HG02884 (cell line): ENCODE measurements at regions not wholly inside any gene's neighbourhood (a gene's known extent, or its start where the extent isn't known, plus 50 kb on each side); places are given as distances from the start of the nearest gene placed in this dataset.

ENCODE experiments used
- ATAC-seq: cut with Tn5 transposase; IDR thresholded peaks from one replicate; pipeline ENCODE4 v1.9.1; 2021; ENCODE audit warnings: mild to moderate bottlenecking, moderate library complexity; ENCODE audit not compliant: unreplicated experiment

DNA sequence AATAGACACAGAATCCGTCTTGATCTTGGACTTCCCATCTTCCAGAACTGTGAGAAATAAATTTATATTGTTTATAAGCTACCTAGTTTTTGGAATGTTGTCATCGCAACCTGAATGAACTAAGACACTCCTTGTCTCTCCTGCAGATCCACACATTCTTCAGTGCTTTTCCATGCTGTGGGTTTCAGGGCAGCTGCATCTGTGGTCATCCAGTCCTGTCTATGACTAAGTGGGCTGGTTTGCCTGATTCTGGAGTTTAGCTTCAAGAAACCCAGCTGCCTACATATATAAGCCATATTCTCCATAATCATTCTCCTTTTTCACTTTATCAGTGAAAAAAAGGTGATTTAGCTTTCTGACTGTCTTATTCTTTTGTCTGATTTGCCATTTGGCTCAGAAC is 170.3 kb upstream of the KIT start:
- ATAC-seq = no peak

- no peak for ATAC-seq
These were observed 163.9 kb upstream of the KIT start for GRCh38 chr4:54493862-54494261.

- ATAC-seq = no peak
These were observed 162.7 kb upstream of the KIT start for GRCh38 chr4:54495091-54495490.

DNA sequence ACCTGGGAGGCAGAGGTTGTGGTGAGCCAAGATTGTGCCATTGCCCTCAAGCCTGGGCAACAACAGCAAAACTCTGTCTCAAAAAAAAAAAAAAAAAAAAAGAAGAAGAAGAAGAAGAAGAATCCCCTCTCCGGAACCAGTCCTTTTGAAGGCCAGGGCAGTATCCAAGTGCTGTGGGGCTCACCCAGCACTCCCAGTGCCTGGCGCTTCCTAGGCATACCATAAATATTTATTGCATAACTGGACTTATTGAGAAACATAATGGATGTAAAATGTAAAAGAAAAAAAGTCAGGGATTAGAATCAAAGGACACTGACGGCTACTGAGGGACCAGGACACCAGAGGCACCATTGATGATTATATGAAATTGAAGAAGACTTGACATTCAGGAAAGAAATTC is 162.1 kb upstream of the KIT start:
- ATAC-seq = no peak

DNA sequence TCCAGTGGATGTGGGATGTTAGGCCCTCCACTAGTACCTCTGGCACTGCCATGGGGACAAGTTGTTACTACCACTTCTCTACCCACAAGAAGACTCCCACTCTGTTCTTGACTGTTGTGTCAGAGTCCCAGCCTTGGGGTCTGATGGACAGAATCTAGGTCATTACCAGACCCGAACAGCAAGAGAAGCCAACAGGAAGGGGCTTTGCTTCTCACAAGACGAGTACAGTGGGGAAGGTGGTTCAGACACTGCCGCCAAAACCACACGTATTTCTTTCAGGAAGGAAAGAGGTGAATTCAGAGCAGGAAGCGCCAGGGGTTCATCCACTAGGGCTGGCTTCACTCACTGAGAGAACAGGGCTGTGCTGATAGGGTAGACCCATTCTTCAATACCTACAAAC is 161.3 kb upstream of the KIT start:
- no peak for ATAC-seq

- no peak for ATAC-seq
These were observed 159.8 kb upstream of the KIT start for GRCh38 chr4:54497947-54498346.

- ATAC-seq = no peak
These were observed 159.1 kb upstream of the KIT start for GRCh38 chr4:54498661-54499111.

- ATAC-seq = no peak
These were observed 158.3 kb upstream of the KIT start for GRCh38 chr4:54499308-54500074.

- no peak for ATAC-seq
These were observed 152.4 kb upstream of the KIT start for GRCh38 chr4:54505362-54505761.

- no peak for ATAC-seq
These were observed 151.8 kb upstream of the KIT start for GRCh38 chr4:54505996-54506395.

DNA sequence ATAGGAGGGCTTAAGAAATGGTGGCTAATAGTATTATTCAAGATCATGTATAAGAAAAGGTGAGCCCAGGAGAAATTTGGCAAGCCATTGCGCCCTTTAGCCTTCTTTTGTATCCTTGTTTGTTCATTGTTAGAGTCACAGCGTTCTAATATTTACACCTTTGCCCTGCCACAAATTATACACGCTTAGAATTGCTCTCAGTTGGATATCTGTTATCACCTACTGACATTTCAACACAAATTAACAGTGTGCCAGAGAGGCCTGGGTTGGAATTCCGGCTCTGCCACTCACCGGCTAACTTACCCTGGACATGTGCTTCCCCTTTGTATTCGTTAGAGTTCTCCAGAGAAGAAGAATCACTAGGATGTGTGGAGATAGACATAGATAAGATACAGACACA is 148.7 kb upstream of the KIT start:
- no peak for ATAC-seq

DNA sequence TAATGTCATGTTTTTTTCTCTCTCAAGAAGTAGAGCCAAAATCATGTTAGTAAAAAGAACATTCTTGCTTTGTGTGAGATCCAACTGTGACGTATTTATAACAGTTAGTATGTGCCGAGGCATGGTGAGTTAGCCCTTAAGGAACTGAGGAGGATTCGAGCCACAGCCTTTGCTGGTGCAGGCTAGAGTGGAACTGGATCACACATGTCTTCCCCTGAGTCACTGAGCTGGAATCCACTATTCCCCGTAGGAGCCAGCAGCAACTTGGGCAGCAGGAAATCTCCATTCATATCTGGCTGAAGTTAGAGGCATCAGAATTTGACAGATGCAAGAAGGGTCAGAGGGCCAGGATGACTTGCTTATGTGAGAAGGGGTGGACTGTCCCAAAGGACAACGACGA is 144.6 kb upstream of the KIT start:
- no peak for ATAC-seq

- no peak for ATAC-seq
These were observed 144.0 kb upstream of the KIT start for GRCh38 chr4:54513741-54514140.

- ATAC-seq = no peak
These were observed 141.1 kb upstream of the KIT start for GRCh38 chr4:54516556-54517215.

- ATAC-seq = no peak
These were observed 139.8 kb upstream of the KIT start for GRCh38 chr4:54517781-54518444.

GRCh38 chr4:54525602-54526001 is 132.2 kb upstream of the KIT start:
- ATAC-seq = no peak

- ATAC-seq = no peak
These were observed 131.2 kb upstream of the KIT start for GRCh38 chr4:54526560-54526959.

- no peak for ATAC-seq
These were observed 130.2 kb upstream of the KIT start for GRCh38 chr4:54527532-54527931.

- no peak for ATAC-seq
These were observed 118.2 kb upstream of the KIT start for GRCh38 chr4:54539500-54540029.

DNA sequence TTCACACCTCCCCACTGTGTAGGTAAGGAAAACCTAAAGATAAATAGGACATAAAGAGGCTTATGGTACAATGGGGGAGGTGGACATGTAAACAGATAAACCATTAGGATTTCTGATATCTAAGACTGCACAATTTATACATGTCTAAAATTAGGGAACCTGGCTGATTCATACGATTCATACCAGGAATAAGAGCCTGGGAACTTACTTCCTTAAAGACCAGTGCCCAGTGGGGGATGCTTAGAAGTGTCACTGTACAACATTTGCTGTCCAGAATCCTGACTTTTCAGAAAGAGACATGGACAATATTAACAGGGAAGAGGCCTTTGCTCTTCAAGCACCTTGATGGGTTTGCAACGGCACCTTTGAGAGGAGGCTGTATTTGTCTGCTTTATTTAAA is 116.8 kb upstream of the KIT start:
- ATAC-seq = no peak

GRCh38 chr4:54541426-54542118 is 116.2 kb upstream of the KIT start:
- no peak for ATAC-seq
